ENCODE measurements at regions not wholly inside any gene's neighbourhood (a gene's known extent, or its start where the extent isn't known, plus 50 kb on each side); places are given as distances from the start of the nearest gene placed in this dataset.

- 82 to 100% (median 87%) methylated on average over 1 of the region's 1 CpG for WGBS, 5 donors
- Histone ChIP-seq H3K27ac (no peak overlapping the region), H3K36me3 (no peaks in the 10 kb centered on the region), H3K9me3 (peaks cover 0 to 8% (median 0%) of the 10 kb centered on the region in 8 donors), H3K4me3 (no peak overlapping the region), H3K4me1 (no peaks in the 10 kb centered on the region), H3K27me3 (replicated peaks in 1 of 7) (peaks cover 0 to 2% (median 0%) of the 10 kb centered on the region in 7 donors)
- no peak for TF ChIP-seq CTCF (IDR thresholded peaks at IDR 0.05 in 8 of 11, conservative IDR thresholded peaks at IDR 0.05 in 3 of 11)
- DNase-seq, result no peak
- intact Hi-C loops (cut with DNase I; ENCODE audit: low total_unique reads), result no loop called here
These were observed 222.4 kb downstream of the TFAP2C start for GRCh38 chr20:56851552-56851951.

DNA sequence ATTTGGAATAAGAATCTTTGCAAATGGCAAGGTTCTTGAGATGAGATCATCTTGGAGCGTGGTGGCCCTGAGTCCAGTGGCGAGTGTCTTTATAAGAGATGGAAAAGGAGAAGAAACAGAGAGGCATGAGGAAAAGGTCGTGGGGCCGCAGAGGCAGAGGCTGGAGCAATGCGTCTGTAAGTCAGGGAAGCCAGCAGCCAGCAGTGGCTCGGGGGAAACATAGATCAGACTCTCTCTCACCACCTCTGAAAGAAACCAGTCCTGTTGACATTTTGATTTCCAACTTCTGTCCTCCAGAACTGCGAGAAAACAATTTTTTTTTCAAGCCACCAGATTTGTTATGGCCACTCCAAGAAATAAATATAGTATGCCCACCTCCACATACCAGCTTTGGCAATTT lies 226.6 kb downstream of the TFAP2C start:
- H3K4me3 ChIP-seq, result no peak overlapping the region
- 64 to 73% (median 68%) methylated on average over 7 of the region's 7 CpGs for WGBS, 5 donors
- no peak for DNase-seq
- no peaks in the 10 kb centered on the region for H3K36me3 ChIP-seq
- no peaks in the 10 kb centered on the region for H3K4me1 ChIP-seq
- peaks cover 0 to 8% (median 0%) of the 10 kb centered on the region in 8 donors for H3K9me3 ChIP-seq
- H3K27me3 ChIP-seq (replicated peaks in 1 of 7), result peaks cover 0 to 17% (median 0%) of the 10 kb centered on the region in 7 donors
- intact Hi-C loops (cut with DNase I; ENCODE audit: low total_unique reads), result no loop called here
- no peak overlapping the region for H3K27ac ChIP-seq
- TF ChIP-seq POLR2A (IDR thresholded peaks at IDR 0.05) (no peak), CTCF (IDR thresholded peaks at IDR 0.05 in 8 of 11, conservative IDR thresholded peaks at IDR 0.05 in 3 of 11) (no peak), POLR2AphosphoS5 (IDR thresholded peaks at IDR 0.05) (no peak)

- H3K9me3 ChIP-seq, result no peaks in the 10 kb centered on the region
- 67 to 81% (median 74%) methylated on average over 8 of the region's 8 CpGs for WGBS, 5 donors
- H3K4me1 ChIP-seq, result no peaks in the 10 kb centered on the region
- H3K36me3 ChIP-seq, result no peaks in the 10 kb centered on the region
- TF ChIP-seq POLR2AphosphoS5 (IDR thresholded peaks at IDR 0.05) (no peak), CTCF (IDR thresholded peaks at IDR 0.05 in 8 of 11, conservative IDR thresholded peaks at IDR 0.05 in 3 of 11) (no peak), POLR2A (IDR thresholded peaks at IDR 0.05) (no peak)
- peaks cover 0 to 38% (median 0%) of the 10 kb centered on the region in 7 donors for H3K27me3 ChIP-seq (replicated peaks in 1 of 7)
- no peak for DNase-seq
- H3K4me3 ChIP-seq, result no peak overlapping the region
- no peak overlapping the region for H3K27ac ChIP-seq
- intact Hi-C loops (cut with DNase I; ENCODE audit: low total_unique reads), result no loop called here
These were observed 228.8 kb downstream of the TFAP2C start for GRCh38 chr20:56857950-56858349.

DNA sequence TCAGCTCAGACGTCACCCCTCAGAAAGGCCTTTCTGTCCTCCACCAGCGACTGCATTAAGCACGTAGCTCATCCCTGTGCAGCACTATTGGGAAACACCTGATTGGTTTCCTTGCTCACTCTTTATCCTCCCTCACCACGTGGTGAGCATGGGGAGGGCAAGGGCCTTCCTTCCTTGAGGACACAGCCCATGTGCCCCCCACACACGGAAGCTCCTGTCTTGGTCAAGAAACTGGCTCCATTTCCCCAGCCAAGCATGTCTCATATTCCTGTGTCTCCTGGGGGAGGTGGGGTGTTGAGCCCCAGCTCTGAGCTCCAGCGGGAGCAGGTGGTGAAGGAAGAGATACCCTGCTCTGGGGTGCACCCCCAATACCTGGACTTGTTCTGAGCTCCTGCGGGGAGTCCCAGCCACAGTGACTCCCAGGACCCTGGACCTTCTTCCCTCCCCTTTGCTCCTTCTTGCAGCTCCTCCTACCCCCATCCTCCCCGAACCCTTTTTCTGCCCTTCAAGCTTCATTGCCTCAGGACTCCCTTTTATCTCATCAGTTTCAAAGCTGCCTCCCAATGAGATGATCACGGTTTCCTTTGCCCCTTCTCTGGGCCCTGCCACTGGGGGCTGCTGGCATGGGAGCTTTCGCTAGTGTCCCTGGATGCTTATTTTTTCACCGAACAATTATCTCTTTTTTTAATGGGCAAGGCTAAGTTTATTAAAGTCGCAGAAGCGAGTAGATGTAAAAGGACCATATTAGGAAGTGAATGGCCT lies 230.1 kb downstream of the TFAP2C start:
- Histone ChIP-seq H3K4me3 (no peak overlapping the region), H3K27me3 (replicated peaks in 1 of 7) (peaks cover 0 to 43% (median 0%) of the 10 kb centered on the region in 7 donors), H3K9me3 (no peaks in the 10 kb centered on the region), H3K36me3 (no peaks in the 10 kb centered on the region), H3K27ac (peak overlapping the region in 1 of 8 donors; percentile 3), H3K4me1 (no peaks in the 10 kb centered on the region)
- TF ChIP-seq CTCF (IDR thresholded peaks at IDR 0.05 in 8 of 11, conservative IDR thresholded peaks at IDR 0.05 in 3 of 11), result no peak
- no peak for TF ChIP-seq POLR2A (IDR thresholded peaks at IDR 0.05)
- TF ChIP-seq POLR2AphosphoS5 (IDR thresholded peaks at IDR 0.05), result no peak
- 42 to 53% (median 49%) methylated on average over 13 of the region's 13 CpGs for WGBS, 5 donors
- intact Hi-C loops (cut with DNase I; ENCODE audit: low total_unique reads), result no loop called here
- no peak for DNase-seq
